H9 (cell line): ENCODE measurements at regions not wholly inside any gene's neighbourhood (a gene's known extent, or its start where the extent isn't known, plus 50 kb on each side); places are given as distances from the start of the nearest gene placed in this dataset.

Source experiments
- DNase-seq: peaks from one replicate; pipeline ENCODE4 v3.0.0-alpha.2; 2017
- H2AFZ ChIP-seq: one replicate; pipeline ENCODE4 v1.6.1; 2013; ENCODE audit warnings: mild to moderate bottlenecking, low read length, control low read depth, moderate library complexity
- H2AK5ac ChIP-seq: 2 replicates; pipeline ENCODE4 v1.6.1; 2013; ENCODE audit warnings: low read length, control low read depth, mixed read lengths; ENCODE audit not compliant: insufficient read length
- H2BK120ac ChIP-seq: one replicate; pipeline ENCODE4 v1.6.1; 2013; ENCODE audit warnings: low read depth, mild to moderate bottlenecking, low read length, control low read depth, inconsistent platforms; ENCODE audit not compliant: poor library complexity, severe bottlenecking
- H2BK12ac ChIP-seq: 2 replicates; pipeline ENCODE4 v1.6.1; 2013; ENCODE audit warnings: low read length, control low read depth, mixed read lengths, low read depth; ENCODE audit not compliant: insufficient read length
- H2BK15ac ChIP-seq: 2 replicates; pipeline ENCODE4 v1.6.1; 2013; ENCODE audit warnings: low read depth, low read length, control low read depth
- H2BK20ac ChIP-seq: one replicate; pipeline ENCODE4 v1.6.1; 2013; ENCODE audit warnings: low read depth, mild to moderate bottlenecking, low read length, control low read depth, inconsistent platforms; ENCODE audit not compliant: poor library complexity, severe bottlenecking
- H2BK5ac ChIP-seq: 2 replicates; pipeline ENCODE4 v1.6.1; 2013; ENCODE audit warnings: low read length, control low read depth, mixed read lengths; ENCODE audit not compliant: insufficient read length
- H3K14ac ChIP-seq: 2 replicates; pipeline ENCODE4 v1.6.1; 2013; ENCODE audit warnings: low read length, control low read depth; ENCODE audit not compliant: insufficient read depth
- H3K18ac ChIP-seq: 2 replicates; pipeline ENCODE4 v1.6.1; 2013; ENCODE audit warnings: low read depth, mild to moderate bottlenecking, mixed read lengths, low read length, control low read depth; ENCODE audit not compliant: insufficient read length
- H3K23ac ChIP-seq: 2 replicates; pipeline ENCODE4 v1.6.1; 2013; ENCODE audit warnings: low read length, control low read depth, mixed read lengths, low read depth; ENCODE audit not compliant: insufficient read length
- H3K23me2 ChIP-seq: 2 replicates; pipeline ENCODE4 v1.6.1; 2013; ENCODE audit warnings: low read depth, mild to moderate bottlenecking, mixed read lengths, low read length, control low read depth; ENCODE audit not compliant: insufficient read length, poor library complexity, severe bottlenecking
- H3K27ac ChIP-seq: 2 replicates; pipeline ENCODE4 v1.5.1; 2013; ENCODE audit warnings: low read length, control low read depth, mixed read lengths, low read depth; ENCODE audit not compliant: insufficient read length
- H3K27me3 ChIP-seq: 2 replicates; pipeline ENCODE4 v1.6.1; 2013; ENCODE audit warnings: low read length, control low read depth, inconsistent platforms; ENCODE audit not compliant: insufficient read depth
- H3K4ac ChIP-seq: 2 replicates; pipeline ENCODE4 v1.6.1; 2013; ENCODE audit warnings: low read depth, mild to moderate bottlenecking, control low read depth, inconsistent platforms, low read length, moderate library complexity
- H3K4me1 ChIP-seq: 2 replicates; pipeline ENCODE4 v1.6.1; 2013; ENCODE audit warnings: low read length, control low read depth, inconsistent platforms; ENCODE audit not compliant: insufficient read depth
- H3K4me2 ChIP-seq: 2 replicates; pipeline ENCODE4 v1.6.1; 2013; ENCODE audit warnings: low read length, control low read depth, mixed read lengths; ENCODE audit not compliant: insufficient read length, insufficient read depth
- H3K56ac ChIP-seq: 2 replicates; pipeline ENCODE4 v1.6.1; 2013; ENCODE audit warnings: low read depth, mild to moderate bottlenecking, mixed read lengths, low read length, control low read depth; ENCODE audit not compliant: insufficient read length
- H3K79me1 ChIP-seq: 2 replicates; pipeline ENCODE4 v1.6.1; 2013; ENCODE audit warnings: low read depth, mild to moderate bottlenecking, moderate library complexity, low read length, control low read depth, inconsistent platforms; ENCODE audit not compliant: insufficient read depth, poor library complexity, severe bottlenecking
- H3K79me2 ChIP-seq: 2 replicates; pipeline ENCODE4 v1.6.1; 2013; ENCODE audit warnings: low read length, control low read depth, inconsistent platforms; ENCODE audit not compliant: insufficient read depth
- H3K9ac ChIP-seq: 2 replicates; pipeline ENCODE4 v1.6.1; 2013; ENCODE audit warnings: low read length, control low read depth, mixed read lengths; ENCODE audit not compliant: insufficient read length; ENCODE audit errors: extremely low read depth
- H3K9me3 ChIP-seq: one replicate; pipeline ENCODE4 v1.6.1; 2013; ENCODE audit warnings: low read depth, low read length, inconsistent platforms; ENCODE audit not compliant: control insufficient read depth
- H3T11ph ChIP-seq: one replicate; pipeline ENCODE4 v1.6.1; 2013; ENCODE audit warnings: mild to moderate bottlenecking, low read length, control low read depth, inconsistent platforms
- H4K20me1 ChIP-seq: one replicate; pipeline ENCODE4 v1.6.1; 2013; ENCODE audit not compliant: control insufficient read depth, insufficient read length, insufficient read depth
- H4K5ac ChIP-seq: 2 replicates; pipeline ENCODE4 v1.6.1; 2013; ENCODE audit warnings: low read depth, mild to moderate bottlenecking, mixed read lengths, low read length, control low read depth; ENCODE audit not compliant: insufficient read length
- H4K8ac ChIP-seq: replicated peaks from 2 replicates; pipeline ENCODE4 v1.6.1; 2013; ENCODE audit warnings: low read length, control low read depth, mixed read lengths, low read depth; ENCODE audit not compliant: insufficient read length
- H4K91ac ChIP-seq: 2 replicates; pipeline ENCODE4 v1.6.1; 2013; ENCODE audit warnings: low read depth, mild to moderate bottlenecking, moderate library complexity, mixed read lengths, low read length, control low read depth; ENCODE audit not compliant: insufficient read length
- H3K27ac Mint-ChIP-seq, 3 experiments: 2 replicates in 2 of 3; 3 replicates in 1 of 3; pipeline ENCODE4 v1.8.0; 2020 to 2021; ENCODE audit warnings: mixed read lengths in 3 of 3, mild to moderate bottlenecking in 1 of 3, moderate library complexity in 1 of 3
- H3K27me3 Mint-ChIP-seq: 2 replicates; pipeline ENCODE4 v1.8.0; 2021; ENCODE audit warnings: low read depth, mild to moderate bottlenecking, moderate library complexity, mixed read lengths
- H3K36me3 Mint-ChIP-seq, 3 experiments: 2 replicates in 2 of 3; 3 replicates in 1 of 3; pipeline ENCODE4 v1.8.0; 2020 to 2021; ENCODE audit warnings: low read depth in 3 of 3, mixed read lengths in 3 of 3; ENCODE audit not compliant: insufficient read depth in 1 of 3
- H3K4me1 Mint-ChIP-seq, 2 experiments: 2 replicates each; pipeline ENCODE4 v1.8.0; 2020; ENCODE audit warnings: mixed read lengths in 2 of 2
- H3K4me3 Mint-ChIP-seq, 2 experiments: 2 replicates in 1 of 2; 3 replicates in 1 of 2; pipeline ENCODE4 v1.8.0; 2020 to 2021; ENCODE audit warnings: mild to moderate bottlenecking in 2 of 2, mixed read lengths in 2 of 2, moderate library complexity in 1 of 2
- H3K9me3 Mint-ChIP-seq, 2 experiments: 2 replicates in 1 of 2; 3 replicates in 1 of 2; pipeline ENCODE4 v1.8.0; 2020; ENCODE audit warnings: mild to moderate bottlenecking in 2 of 2, mixed read lengths in 2 of 2, moderate library complexity in 1 of 2
- WGBS: extraction: QIAGEN DNeasy Blood & Tissue Kit; methylation state at CpG from one replicate; pipeline ENCODE4 v1.1.7; 2013; ENCODE audit warnings: missing lambda C conversion rate, low lambda C conversion rate, mixed read lengths; ENCODE audit not compliant: insufficient read length; ENCODE audit errors: extremely low coverage; 5-methylcytosine and 5-hydroxymethylcytosine counted together
- TF ChIP-seq, protein P1 (sequence below): fragments of 200-600 bp; sonication (generic); conservative IDR thresholded peaks from 3 replicates; pipeline ENCODE4 v1.8.0; 2021; ENCODE audit warnings: antibody characterized with exemption, mild to moderate bottlenecking

GRCh38 chr16:72604375-72604774, 432.4 kb upstream of the PMFBP1 start:
- no peak overlapping the region for H4K8ac ChIP-seq
- H3T11ph ChIP-seq: no peak overlapping the region
- peaks cover 3% of the 10 kb centered on the region for H3K79me1 ChIP-seq
- H3K14ac ChIP-seq: no peak overlapping the region
- H2AK5ac ChIP-seq: no peak overlapping the region
- H3K36me3 Mint-ChIP-seq: peaks cover 0 to 2% (median 0%) of the 10 kb centered on the region in 3 experiments; a peak in 1 of 7 replicates
- H3K18ac ChIP-seq: no peak overlapping the region
- H4K5ac ChIP-seq: no peak overlapping the region
- H3K4me3 Mint-ChIP-seq: no peak overlapping the region
- no peak overlapping the region for H2BK20ac ChIP-seq
- H3K27ac ChIP-seq: no peak overlapping the region
- WGBS: no CpG with 5 or more reads among the region's 3 CpGs
- H3K27me3 Mint-ChIP-seq: no peaks in the 10 kb centered on the region
- H3K4me2 ChIP-seq: no peak overlapping the region
- H3K4me1 Mint-ChIP-seq: peaks cover 10 to 14% of the 10 kb centered on the region in 2 experiments
- H3K23me2 ChIP-seq: no peaks in the 10 kb centered on the region
- H3K9ac ChIP-seq: no peak overlapping the region
- no peak overlapping the region for H3K56ac ChIP-seq
- H3K9me3 Mint-ChIP-seq: peaks cover 2 to 3% of the 10 kb centered on the region in 2 experiments; a peak in 3 of 5 replicates
- TF ChIP-seq, protein P1, sequence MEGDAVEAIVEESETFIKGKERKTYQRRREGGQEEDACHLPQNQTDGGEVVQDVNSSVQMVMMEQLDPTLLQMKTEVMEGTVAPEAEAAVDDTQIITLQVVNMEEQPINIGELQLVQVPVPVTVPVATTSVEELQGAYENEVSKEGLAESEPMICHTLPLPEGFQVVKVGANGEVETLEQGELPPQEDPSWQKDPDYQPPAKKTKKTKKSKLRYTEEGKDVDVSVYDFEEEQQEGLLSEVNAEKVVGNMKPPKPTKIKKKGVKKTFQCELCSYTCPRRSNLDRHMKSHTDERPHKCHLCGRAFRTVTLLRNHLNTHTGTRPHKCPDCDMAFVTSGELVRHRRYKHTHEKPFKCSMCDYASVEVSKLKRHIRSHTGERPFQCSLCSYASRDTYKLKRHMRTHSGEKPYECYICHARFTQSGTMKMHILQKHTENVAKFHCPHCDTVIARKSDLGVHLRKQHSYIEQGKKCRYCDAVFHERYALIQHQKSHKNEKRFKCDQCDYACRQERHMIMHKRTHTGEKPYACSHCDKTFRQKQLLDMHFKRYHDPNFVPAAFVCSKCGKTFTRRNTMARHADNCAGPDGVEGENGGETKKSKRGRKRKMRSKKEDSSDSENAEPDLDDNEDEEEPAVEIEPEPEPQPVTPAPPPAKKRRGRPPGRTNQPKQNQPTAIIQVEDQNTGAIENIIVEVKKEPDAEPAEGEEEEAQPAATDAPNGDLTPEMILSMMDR: no peak
- H2BK120ac ChIP-seq: no peak overlapping the region
- H3K9me3 ChIP-seq: no peaks in the 10 kb centered on the region
- H3K4me1 ChIP-seq: no peaks in the 10 kb centered on the region; the same call in 1 of the 2 replicates
- H2BK12ac ChIP-seq: no peak overlapping the region
- H3K79me2 ChIP-seq: no peaks in the 10 kb centered on the region; the same call in 1 of the 2 replicates
- H3K23ac ChIP-seq: no peak overlapping the region
- no peaks in the 10 kb centered on the region for H4K20me1 ChIP-seq
- no peak overlapping the region for H3K27ac Mint-ChIP-seq
- no peak overlapping the region for H2BK5ac ChIP-seq
- no peak overlapping the region for H4K91ac ChIP-seq
- H2BK15ac ChIP-seq: no peak overlapping the region
- no peaks in the 10 kb centered on the region for H3K27me3 ChIP-seq
- no peak for DNase-seq
- no peak overlapping the region for H3K4ac ChIP-seq
- H2AFZ ChIP-seq: no peak overlapping the region
